Activated B cell treated with CpG ODN at 0.5 μM for 24 hours (primary cell): ENCODE measurements at regions not wholly inside any gene's neighbourhood (a gene's known extent, or its start where the extent isn't known, plus 50 kb on each side); places are given as distances from the start of the nearest gene placed in this dataset.

ENCODE experiments used
- ATAC-seq: fragments of 200-7000 bp; cut with Tn5 transposase; one replicate; pipeline ENCODE4 v1.10.0; 2021; ENCODE audit warnings: low read depth, mild to moderate bottlenecking, moderate library complexity
- CTCF ChIA-PET: fragments of 350-600 bp; sonication (Branson Sonifier 250); formaldehyde crosslinking; loops from one replicate; lab custom pipeline; 2021; ENCODE audit warnings: antibody characterized with exemption; lab: Charles Lee
- POLR2A ChIA-PET: fragments of 350-600 bp; sonication (Branson Sonifier 250); formaldehyde crosslinking; loops from one replicate; lab custom pipeline; 2021; ENCODE audit warnings: antibody characterized with exemption; lab: Charles Lee
- DNase-seq: peaks from one replicate; pipeline ENCODE4 v3.0.0; 2022
- H3K27ac Mint-ChIP-seq: one replicate; pipeline ENCODE4 v1.8.0; 2020; ENCODE audit warnings: mixed read lengths
- H3K27me3 Mint-ChIP-seq: one replicate; pipeline ENCODE4 v1.8.0; 2021; ENCODE audit warnings: mixed read lengths
- H3K36me3 Mint-ChIP-seq: one replicate; pipeline ENCODE4 v1.8.0; 2021; ENCODE audit warnings: low read depth, mixed read lengths
- H3K4me1 Mint-ChIP-seq: one replicate; pipeline ENCODE4 v1.8.0; 2021; ENCODE audit warnings: mixed read lengths
- H3K4me3 Mint-ChIP-seq: one replicate; pipeline ENCODE4 v1.8.0; 2020; ENCODE audit warnings: mild to moderate bottlenecking, mixed read lengths
- H3K9me3 Mint-ChIP-seq: one replicate; pipeline ENCODE4 v1.8.0; 2020; ENCODE audit warnings: mixed read lengths
- CTCF ChIP-seq: fragments of 200-600 bp; IDR thresholded peaks from one replicate; pipeline ENCODE4 v1.8.0; 2022; ENCODE audit warnings: antibody characterized with exemption, mild to moderate bottlenecking
- intact Hi-C: fragments of 100-400 bp; cut with micrococcal nuclease; formaldehyde crosslinking; loops from one replicate; pipeline ENCODE4 v1.15.1; 2024

DNA sequence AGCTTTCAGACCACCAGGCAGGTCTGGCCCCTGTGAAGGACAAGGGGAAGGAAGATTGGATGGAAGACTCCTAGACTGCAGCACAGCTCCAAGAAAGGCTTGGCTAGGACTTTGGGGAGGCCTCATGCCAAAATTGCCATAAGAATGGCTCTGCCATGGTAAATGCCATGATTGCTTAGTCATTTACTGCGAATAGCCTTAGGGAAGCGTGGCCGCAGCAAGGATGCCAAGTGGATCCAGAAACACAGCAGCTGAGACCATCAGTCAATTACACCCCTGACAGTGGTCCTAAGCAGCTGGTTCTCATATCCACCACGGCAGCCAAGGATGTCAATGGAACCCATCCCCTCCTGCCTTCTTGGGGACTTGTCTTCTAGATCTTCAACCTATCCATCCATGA lies 88.2 kb upstream of the AUTS2 start:
- DNase-seq: no peak

GRCh38 chr7:69515495-69516212 lies 82.6 kb upstream of the AUTS2 start:
- ChIA-PET CTCF (no interaction called here), POLR2A (no interaction called here)
- no peaks in the 10 kb centered on the region for H3K36me3 Mint-ChIP-seq
- no peaks in the 10 kb centered on the region for H3K9me3 Mint-ChIP-seq
- TF ChIP-seq CTCF: no peak
- DNase-seq (no peak), ATAC-seq (no peak)
- H3K27ac Mint-ChIP-seq: no peak overlapping the region
- H3K4me3 Mint-ChIP-seq: no peak overlapping the region
- H3K4me1 Mint-ChIP-seq: no peaks in the 10 kb centered on the region
- intact Hi-C loops: no loop called here
- peaks cover 3% of the 10 kb centered on the region for H3K27me3 Mint-ChIP-seq

More for the DNA sequence above, 88.2 kb upstream of the AUTS2 start:
- Mint-ChIP-seq H3K27ac (no peak overlapping the region), H3K36me3 (no peaks in the 10 kb centered on the region), H3K4me1 (no peaks in the 10 kb centered on the region), H3K27me3 (peaks cover 3% of the 10 kb centered on the region), H3K4me3 (no peak overlapping the region), H3K9me3 (no peaks in the 10 kb centered on the region)
- intact Hi-C loops: no loop called here
- ChIA-PET POLR2A (interaction anchor here (0.6 kb wide), 1 partner anchor 36 kb away, joined by 4 read pairs; no protein-coding TSS in a partner anchor), CTCF (no interaction called here)
- no peak for ATAC-seq
- no peak for TF ChIP-seq CTCF

DNA sequence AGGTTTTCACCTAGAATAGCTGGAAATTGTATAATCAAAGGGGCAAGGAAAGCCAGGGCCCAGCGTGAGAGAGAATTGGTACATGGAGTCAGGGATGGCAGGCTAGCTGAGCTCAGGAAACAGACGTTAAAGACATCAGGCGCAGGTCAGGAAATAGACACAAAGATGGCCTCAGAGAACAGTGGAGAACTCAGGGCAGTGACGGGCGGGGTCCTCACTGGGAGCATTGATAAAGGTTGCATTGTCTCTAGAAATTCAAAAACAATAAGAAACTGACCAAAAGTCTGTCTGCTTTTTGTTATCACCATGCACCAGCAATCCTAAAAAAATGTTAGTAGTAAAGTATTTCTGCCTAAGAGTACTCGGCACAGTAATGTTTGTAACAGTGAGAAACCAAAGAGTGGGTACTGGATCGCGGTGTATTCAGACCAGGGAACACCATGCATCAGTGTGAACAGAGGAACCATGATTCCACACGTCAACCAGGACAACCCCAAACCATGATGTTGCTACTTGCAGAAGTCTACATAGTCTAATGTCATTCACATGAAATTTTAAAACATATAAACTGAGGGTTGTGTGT lies 81.9 kb upstream of the AUTS2 start:
- no peak for TF ChIP-seq CTCF
- peaks cover 3% of the 10 kb centered on the region for H3K27me3 Mint-ChIP-seq
- CTCF ChIA-PET: no interaction called here
- intact Hi-C loops: no loop called here
- DNase-seq: no peak
- H3K4me3 Mint-ChIP-seq: no peak overlapping the region
- H3K36me3 Mint-ChIP-seq: no peaks in the 10 kb centered on the region
- H3K27ac Mint-ChIP-seq: no peak overlapping the region
- POLR2A ChIA-PET: no interaction called here
- no peak for ATAC-seq
- H3K9me3 Mint-ChIP-seq: no peaks in the 10 kb centered on the region
- no peaks in the 10 kb centered on the region for H3K4me1 Mint-ChIP-seq

DNA sequence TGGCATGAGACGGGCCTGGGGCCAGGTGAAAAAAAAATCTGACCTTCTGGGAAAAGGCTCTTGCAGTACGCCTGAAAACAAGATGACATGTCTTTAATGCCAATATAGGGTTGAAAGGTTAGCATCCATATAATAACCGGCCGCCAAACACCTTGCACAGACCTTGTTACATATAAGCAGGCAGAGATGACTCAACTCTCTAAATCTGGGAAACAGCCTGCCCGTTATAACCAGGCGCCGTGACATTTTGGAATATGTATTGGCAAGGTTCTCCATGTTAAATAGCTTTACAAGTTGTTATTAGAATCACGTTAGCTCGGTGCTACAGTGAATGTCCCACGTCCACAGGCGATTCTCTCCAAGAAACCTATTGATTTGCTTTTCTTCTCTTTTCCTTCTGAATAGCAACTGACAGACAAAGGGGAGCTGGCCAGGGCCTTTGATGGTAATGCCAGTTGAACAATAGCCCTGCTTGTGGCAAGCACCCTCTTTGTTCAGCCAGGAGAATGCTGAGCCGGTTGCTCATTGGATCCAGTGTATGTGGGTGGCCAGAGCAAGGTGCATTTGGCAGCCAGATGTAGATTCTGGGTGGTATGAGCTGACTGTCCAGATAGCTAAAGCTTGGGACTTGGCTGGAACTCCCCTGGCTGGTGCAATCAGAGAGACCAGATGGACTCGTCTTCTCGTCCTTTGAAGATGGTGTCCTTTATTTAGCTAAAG lies 80.1 kb upstream of the AUTS2 start:
- CTCF ChIA-PET: interaction anchor here (0.6 kb wide), 1 partner anchor 11 kb away, joined by 5 read pairs; no protein-coding TSS in a partner anchor

More for the DNA sequence above, 80.1 kb upstream of the AUTS2 start:
- Mint-ChIP-seq H3K36me3 (no peaks in the 10 kb centered on the region), H3K4me1 (no peaks in the 10 kb centered on the region), H3K4me3 (no peak overlapping the region), H3K9me3 (no peaks in the 10 kb centered on the region), H3K27ac (no peak overlapping the region), H3K27me3 (peaks cover 3% of the 10 kb centered on the region)
- TF ChIP-seq CTCF: no peak
- DNase-seq (no peak), ATAC-seq (no peak)
- POLR2A ChIA-PET: no interaction called here
- intact Hi-C loops: no loop called here
